ENCODE measurements at regions not wholly inside any gene's neighbourhood (a gene's known extent, or its start where the extent isn't known, plus 50 kb on each side); places are given as distances from the start of the nearest gene placed in this dataset.

DNA sequence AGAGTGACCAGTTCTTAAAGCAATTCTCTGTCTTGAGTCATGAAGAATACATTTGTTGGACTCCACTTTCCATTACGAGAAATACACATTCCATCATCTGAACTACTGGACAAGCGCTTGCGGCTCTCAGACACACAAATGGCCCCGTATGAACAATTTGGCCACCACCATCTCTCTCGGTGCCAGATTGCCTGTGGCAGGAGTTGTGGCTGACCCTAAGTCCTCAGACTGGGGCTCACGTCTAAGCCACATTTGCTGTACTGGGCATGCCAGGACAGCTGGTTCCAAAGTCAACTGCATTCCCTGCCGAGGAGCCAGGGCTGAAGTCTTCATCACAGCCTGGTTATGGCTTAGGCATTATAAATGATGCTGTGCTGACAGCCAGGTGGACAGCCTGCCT lies 227.5 kb downstream of the MIAT start:
- no peak overlapping the region for H3K27ac ChIP-seq (ENCODE audit: low read length)
- no peak overlapping the region for H3K9ac ChIP-seq (ENCODE audit: low read length)
- H3K4me3 ChIP-seq (ENCODE audit: low read length): no peak overlapping the region
- TF ChIP-seq EZH2phosphoT487 (IDR thresholded peaks at IDR 0.05; ENCODE audit: low read length): no peak
- no peak for TF ChIP-seq EZH2 (optimal IDR thresholded peaks at IDR 0.05; ENCODE audit: low read depth, low read length)
- no peak for TF ChIP-seq CTCF (IDR thresholded peaks at IDR 0.05; ENCODE audit: low read length)
- no peaks in the 10 kb centered on the region for H3K36me3 ChIP-seq (replicated peaks; ENCODE audit: insufficient read depth, low read length)
- H3K4me2 ChIP-seq (ENCODE audit: low read depth, low read length): no peak overlapping the region
- no peak for DNase-seq
- no peaks in the 10 kb centered on the region for H3K4me1 ChIP-seq (ENCODE audit: low read length)
- H3K79me2 ChIP-seq (ENCODE audit: low read length): no peaks in the 10 kb centered on the region
- no peaks in the 10 kb centered on the region for H3K9me3 ChIP-seq (replicated peaks; ENCODE audit: insufficient read depth, low read length)
- no peaks in the 10 kb centered on the region for H3K9me2 ChIP-seq (replicated peaks; ENCODE audit: insufficient read depth, low read length)
- no peaks in the 10 kb centered on the region for H4K20me1 ChIP-seq (ENCODE audit: insufficient read depth, low read length)
- no peaks in the 10 kb centered on the region for H3K27me3 ChIP-seq (replicated peaks; ENCODE audit: insufficient read depth, low read length)
- no peaks in the 10 kb centered on the region for H3F3A ChIP-seq (ENCODE audit: insufficient read depth, low read length)
- no peak overlapping the region for H2AFZ ChIP-seq (ENCODE audit: low read length)

- Histone ChIP-seq H3K9me3 (replicated peaks; ENCODE audit: insufficient read depth, low read length) (no peaks in the 10 kb centered on the region), H3K36me3 (replicated peaks; ENCODE audit: insufficient read depth, low read length) (no peaks in the 10 kb centered on the region), H3K9me2 (replicated peaks; ENCODE audit: insufficient read depth, low read length) (no peaks in the 10 kb centered on the region), H4K20me1 (ENCODE audit: insufficient read depth, low read length) (no peaks in the 10 kb centered on the region), H3K27ac (ENCODE audit: low read length) (no peak overlapping the region), H2AFZ (ENCODE audit: low read length) (no peak overlapping the region), H3K9ac (ENCODE audit: low read length) (no peak overlapping the region), H3K79me2 (ENCODE audit: low read length) (no peaks in the 10 kb centered on the region), H3K4me1 (ENCODE audit: low read length) (no peaks in the 10 kb centered on the region), H3K4me2 (ENCODE audit: low read depth, low read length) (no peak overlapping the region), H3K4me3 (ENCODE audit: low read length) (no peak overlapping the region), H3K27me3 (replicated peaks; ENCODE audit: insufficient read depth, low read length) (no peaks in the 10 kb centered on the region), H3F3A (ENCODE audit: insufficient read depth, low read length) (no peaks in the 10 kb centered on the region)
- no peak for DNase-seq
- TF ChIP-seq EZH2phosphoT487 (IDR thresholded peaks at IDR 0.05; ENCODE audit: low read length): no peak
- TF ChIP-seq CTCF (IDR thresholded peaks at IDR 0.05; ENCODE audit: low read length): no peak
- TF ChIP-seq EZH2 (optimal IDR thresholded peaks at IDR 0.05; ENCODE audit: low read depth, low read length): no peak
Observed at GRCh38 chr22:26885441-26886261, 228.3 kb downstream of the MIAT start.

DNA sequence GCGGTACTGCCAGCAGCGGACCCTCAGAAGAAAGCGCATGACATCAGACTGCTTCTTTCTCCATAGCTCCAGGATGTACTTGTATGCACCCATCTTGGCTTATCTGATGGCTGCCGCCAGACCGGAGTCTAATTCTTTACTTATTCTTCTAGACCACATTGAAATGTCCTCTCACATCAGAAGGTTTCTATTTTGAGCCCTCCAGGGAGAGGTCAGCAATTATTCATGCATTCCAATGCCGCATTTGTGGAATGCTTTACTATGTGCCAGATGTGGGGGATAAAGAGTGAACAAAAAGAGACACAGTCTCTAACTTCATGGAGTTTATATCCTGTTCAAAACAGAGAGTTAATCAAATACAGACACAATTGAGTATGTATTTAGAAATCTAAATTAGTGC lies 230.1 kb downstream of the MIAT start:
- Histone ChIP-seq H3K9me2 (replicated peaks; ENCODE audit: insufficient read depth, low read length) (no peaks in the 10 kb centered on the region), H3K4me3 (ENCODE audit: low read length) (no peak overlapping the region), H3K27me3 (replicated peaks; ENCODE audit: insufficient read depth, low read length) (no peaks in the 10 kb centered on the region), H3K4me2 (ENCODE audit: low read depth, low read length) (no peak overlapping the region), H4K20me1 (ENCODE audit: insufficient read depth, low read length) (no peaks in the 10 kb centered on the region), H2AFZ (ENCODE audit: low read length) (no peak overlapping the region), H3K9me3 (replicated peaks; ENCODE audit: insufficient read depth, low read length) (no peaks in the 10 kb centered on the region), H3K79me2 (ENCODE audit: low read length) (no peaks in the 10 kb centered on the region), H3K4me1 (ENCODE audit: low read length) (no peaks in the 10 kb centered on the region), H3F3A (ENCODE audit: insufficient read depth, low read length) (no peaks in the 10 kb centered on the region), H3K36me3 (replicated peaks; ENCODE audit: insufficient read depth, low read length) (no peaks in the 10 kb centered on the region), H3K9ac (ENCODE audit: low read length) (no peak overlapping the region), H3K27ac (ENCODE audit: low read length) (no peak overlapping the region)
- TF ChIP-seq EZH2phosphoT487 (IDR thresholded peaks at IDR 0.05; ENCODE audit: low read length) (no peak), CTCF (IDR thresholded peaks at IDR 0.05; ENCODE audit: low read length) (no peak), EZH2 (optimal IDR thresholded peaks at IDR 0.05; ENCODE audit: low read depth, low read length) (no peak)
- DNase-seq: no peak

Measured in MM.1S (cell line).